Activated CD8-positive, alpha-beta memory T cell treated with anti-CD3 and anti-CD28 coated beads, Interleukin-2, amount 50 U/mL, for 4 hours (primary cell): ENCODE measurements at regions not wholly inside any gene's neighbourhood (a gene's known extent, or its start where the extent isn't known, plus 50 kb on each side); places are given as distances from the start of the nearest gene placed in this dataset.
"Not testable (repeated sequence)": the region's sequence is repeated elsewhere in the genome, so short reads cannot be mapped to it uniquely, and the experiment has no call there.

Experiments used
- DNase-seq: peaks from one replicate; pipeline ENCODE4 v3.0.0-alpha.2; 2020

- DNase-seq: peak; percentile 61
Observed at GRCh38 chr3:153221748-153222162, 59.7 kb downstream of the RAP2B start.

- not testable (repeated sequence) for DNase-seq
Observed at GRCh38 chr3:153226877-153227276, 64.9 kb downstream of the RAP2B start.

DNA sequence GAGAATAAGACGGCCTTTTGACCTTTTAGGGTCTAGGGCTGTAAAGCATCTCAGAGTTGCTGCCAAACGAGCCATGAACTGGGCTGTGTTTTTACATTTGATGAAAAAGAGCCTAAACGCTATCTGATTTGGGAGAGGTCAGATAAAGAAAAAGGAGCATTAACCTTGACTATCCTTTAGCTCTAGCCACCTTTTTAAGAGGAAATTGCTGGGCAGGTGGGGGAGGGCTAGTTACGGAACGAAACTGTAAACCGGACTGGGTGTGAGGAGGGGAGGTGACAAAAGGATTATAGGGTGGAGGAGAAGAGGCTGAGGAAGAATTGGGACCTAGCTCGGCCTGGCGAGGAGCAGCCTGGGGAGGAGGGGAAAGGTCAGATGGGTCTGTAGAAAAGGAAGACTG, 68.4 kb downstream of the RAP2B start:
- not testable (repeated sequence) for DNase-seq

DNA sequence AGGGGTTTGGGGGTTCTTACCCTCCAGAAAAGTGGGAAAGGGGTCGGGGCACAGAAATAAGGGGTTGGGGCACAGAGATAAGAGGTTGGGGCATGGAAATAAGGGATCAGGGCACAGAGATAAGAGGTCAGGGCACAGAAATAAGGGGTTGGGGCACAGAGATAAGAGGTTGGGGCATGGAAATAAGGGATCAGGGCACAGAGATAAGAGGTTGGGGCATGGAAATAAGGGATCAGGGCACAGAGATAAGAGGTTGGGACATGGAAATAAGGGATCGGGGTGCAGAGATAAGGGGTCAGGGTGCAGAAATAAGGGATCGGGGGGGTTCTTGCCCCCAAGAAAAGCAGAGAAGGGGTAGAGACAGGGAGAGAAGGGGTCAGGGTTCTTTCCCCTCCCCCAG, 69.2 kb downstream of the RAP2B start:
- not testable (repeated sequence) for DNase-seq

DNA sequence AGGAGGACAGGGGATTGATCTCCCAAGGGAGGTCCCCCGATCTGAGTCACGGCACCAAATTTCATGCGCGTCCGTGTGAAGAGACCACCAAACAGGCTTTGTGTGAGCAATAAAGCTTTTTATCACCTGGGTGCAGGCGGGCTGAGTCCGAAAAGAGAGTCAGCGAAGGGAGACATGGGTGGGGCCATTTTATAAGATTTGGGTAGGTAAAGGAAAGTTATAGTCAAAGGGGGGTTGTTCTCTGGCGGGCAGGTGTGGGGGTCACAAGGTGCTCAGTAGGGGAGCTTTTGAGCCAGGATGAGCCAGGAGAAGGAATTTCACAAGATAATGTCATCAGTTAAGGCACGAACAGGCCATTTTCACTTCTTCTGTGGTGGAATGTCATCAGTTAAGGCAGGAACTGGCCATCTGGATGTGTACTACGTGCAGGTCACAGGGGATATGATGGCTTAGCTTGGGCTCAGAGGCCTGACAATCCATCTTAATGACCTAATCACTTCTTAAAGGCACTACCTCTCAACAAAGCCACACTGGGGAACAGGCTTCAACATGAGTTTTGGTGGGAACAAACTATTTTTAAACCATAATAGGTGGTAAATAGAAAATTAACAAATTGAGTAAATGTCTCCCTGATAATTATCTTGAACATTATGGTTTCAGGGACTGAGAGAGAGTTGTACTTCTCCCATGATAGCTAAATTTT, 70.2 kb downstream of the RAP2B start:
- not testable (repeated sequence) for DNase-seq

GRCh38 chr3:153232851-153233271, 70.8 kb downstream of the RAP2B start:
- no peak for DNase-seq

- DNase-seq: no peak
Observed at GRCh38 chr3:153233986-153234385, 72.0 kb downstream of the RAP2B start.

DNA sequence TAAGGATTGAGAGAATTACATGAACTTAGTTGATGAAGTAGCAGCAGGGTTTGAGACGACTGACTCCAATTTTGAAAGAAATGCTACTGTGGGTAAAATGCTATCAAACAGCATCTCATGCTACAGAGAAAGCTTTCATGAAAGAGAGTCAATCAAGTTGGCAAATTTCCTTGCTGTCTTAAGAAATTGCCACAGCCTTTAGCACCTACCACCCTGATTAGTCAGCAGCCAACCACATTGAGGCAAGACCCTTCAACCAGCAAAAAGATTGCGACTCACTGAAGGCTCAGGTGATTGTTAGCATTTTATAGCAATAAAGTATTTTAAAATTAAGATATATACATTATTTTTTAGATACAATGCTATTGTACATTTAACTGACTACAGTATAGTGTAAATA, 80.9 kb downstream of the RAP2B start:
- peak; percentile 19 for DNase-seq

DNA sequence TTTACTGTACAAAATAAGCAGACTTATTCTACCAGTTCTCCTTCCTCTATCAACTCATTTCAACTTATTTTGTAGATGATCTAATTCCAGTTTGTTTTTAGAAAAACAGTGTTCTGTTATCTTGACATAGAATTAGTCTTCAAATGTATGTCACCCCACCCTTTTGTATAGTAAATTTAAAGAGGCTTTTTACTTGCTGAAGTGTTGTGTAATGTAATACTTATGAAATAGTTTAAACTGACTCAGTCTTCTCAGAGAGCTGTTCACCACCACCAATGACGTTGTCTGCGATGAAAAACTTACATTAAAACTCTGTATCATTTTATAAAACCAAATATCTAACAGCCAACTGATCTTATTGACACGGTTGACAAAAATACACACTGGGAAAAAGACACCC, 82.9 kb downstream of the RAP2B start:
- no peak for DNase-seq

DNA sequence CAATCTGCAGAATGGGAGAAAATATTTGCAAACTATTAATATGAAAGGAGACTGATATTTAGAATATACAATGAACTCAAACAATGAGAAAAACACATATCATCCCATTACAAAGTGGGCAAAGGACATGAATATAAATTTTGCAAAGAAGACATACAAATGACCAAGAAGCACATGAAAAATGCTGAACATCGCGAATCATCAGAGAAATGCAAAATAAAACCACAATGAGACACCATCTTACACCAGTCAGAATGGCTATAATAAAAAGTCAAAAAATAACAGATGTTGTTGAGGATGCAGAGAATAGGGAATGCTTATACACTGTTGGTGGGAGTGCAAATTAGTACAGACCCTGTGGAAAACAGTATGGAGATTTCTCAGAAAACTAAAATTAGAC, 83.6 kb downstream of the RAP2B start:
- no peak for DNase-seq

- no peak for DNase-seq
Observed at GRCh38 chr3:153246331-153246730, 84.3 kb downstream of the RAP2B start.

GRCh38 chr3:153246806-153247205, 84.8 kb downstream of the RAP2B start:
- no peak for DNase-seq

DNA sequence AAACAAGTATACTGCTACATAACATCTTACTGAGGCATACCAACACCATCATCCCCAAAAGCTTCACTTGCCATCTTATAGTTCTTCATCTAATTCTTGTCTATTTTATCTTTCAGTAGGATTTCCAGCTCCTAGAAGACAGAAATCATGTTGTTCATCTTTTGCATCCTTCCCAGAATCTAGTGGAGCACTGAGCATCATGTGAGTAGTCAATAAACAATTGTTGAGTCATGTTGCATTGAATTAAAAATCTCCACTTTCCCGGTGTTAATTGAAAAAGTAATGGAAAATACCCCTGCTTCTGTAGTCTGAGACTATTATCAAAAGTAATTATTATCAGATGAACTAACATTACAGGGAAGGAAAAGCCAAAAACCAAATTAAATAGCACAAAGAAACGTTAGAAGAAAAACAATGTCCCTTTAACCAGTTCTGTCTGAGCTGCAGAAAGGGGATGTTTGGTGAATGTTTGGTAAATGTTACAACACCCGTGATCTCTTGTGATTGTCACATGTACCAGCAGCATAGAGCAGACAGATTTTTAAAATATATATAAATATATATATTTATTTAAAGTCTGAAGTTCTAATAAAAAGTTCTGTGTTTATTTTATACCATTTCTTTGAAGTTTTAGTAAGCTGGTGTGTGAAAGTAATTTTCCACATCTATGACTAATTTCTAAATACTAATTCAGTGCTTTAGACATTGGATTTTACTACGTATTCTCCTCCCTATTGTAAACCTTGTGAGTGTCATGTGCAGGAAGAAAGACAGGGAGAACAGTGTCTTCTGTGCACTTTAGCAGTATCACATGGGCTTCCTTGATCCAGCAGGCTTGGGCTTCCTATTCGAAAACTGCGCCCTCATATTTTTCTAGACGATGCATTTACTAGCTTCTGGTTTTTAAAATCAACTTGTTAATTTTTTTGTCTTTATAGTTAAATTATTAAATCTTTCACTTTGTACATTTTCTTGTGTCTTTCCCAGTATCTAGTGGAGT, 85.6 kb downstream of the RAP2B start:
- no peak for DNase-seq

GRCh38 chr3:153248835-153249234, 86.8 kb downstream of the RAP2B start:
- not testable (repeated sequence) for DNase-seq

- no peak for DNase-seq
Observed at GRCh38 chr3:153249906-153250305, 87.9 kb downstream of the RAP2B start.

DNA sequence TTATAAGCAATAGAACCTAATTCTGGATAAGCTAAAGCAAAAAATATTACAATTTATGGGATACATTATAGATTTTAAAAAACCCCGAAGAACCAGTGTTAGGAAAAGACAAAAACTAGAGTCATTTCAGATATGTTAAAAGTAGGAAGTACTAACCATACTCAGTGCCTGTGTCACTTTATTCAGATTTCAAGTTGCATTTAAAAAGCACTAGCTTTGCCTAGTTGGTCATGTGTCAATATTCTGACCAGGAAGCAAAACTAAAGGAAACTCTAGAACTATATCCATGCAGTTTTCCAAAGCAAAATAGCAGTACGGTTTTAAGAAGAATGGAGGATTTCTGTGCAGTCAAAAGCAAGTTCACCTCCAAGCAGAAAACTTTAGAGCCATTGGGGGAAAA, 88.4 kb downstream of the RAP2B start:
- DNase-seq: no peak

DNA sequence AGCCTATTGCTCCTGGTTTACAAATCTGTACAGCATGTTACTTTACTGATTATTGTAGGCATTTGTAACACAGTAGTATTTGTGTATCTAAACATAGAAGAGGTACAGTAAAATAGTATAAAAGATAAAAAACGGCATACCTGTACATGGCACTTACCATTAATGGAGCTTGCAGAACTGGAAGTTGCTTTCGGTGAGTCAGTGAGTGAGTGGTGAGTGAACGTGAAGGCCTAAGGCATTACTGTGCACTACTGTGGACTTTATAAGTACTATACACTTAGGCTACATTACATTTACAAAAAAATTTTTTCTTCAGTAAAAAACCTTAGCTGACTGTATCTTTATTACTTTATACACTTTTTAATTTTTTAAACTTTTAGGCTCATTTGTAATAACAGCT, 90.9 kb downstream of the RAP2B start:
- no peak for DNase-seq

DNA sequence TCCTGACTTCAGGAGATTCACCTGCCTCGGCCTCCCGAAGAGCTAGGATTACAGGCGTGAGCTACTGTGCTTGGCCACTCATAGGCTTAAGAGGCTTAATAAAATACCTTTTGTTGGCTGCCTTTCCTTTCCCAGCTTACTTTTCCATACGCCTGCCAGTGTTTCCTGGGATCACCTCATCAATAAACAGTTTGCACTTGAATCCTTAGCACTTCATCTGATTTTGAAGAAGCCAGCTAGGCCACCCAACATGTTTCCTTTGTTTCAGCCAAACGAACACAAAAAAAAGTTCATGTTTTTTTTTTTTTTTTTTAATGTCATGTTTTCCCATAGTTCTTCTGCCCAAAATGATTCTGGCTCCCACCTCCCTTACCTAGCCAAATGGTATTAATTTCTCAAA, 92.3 kb downstream of the RAP2B start:
- DNase-seq: no peak

DNA sequence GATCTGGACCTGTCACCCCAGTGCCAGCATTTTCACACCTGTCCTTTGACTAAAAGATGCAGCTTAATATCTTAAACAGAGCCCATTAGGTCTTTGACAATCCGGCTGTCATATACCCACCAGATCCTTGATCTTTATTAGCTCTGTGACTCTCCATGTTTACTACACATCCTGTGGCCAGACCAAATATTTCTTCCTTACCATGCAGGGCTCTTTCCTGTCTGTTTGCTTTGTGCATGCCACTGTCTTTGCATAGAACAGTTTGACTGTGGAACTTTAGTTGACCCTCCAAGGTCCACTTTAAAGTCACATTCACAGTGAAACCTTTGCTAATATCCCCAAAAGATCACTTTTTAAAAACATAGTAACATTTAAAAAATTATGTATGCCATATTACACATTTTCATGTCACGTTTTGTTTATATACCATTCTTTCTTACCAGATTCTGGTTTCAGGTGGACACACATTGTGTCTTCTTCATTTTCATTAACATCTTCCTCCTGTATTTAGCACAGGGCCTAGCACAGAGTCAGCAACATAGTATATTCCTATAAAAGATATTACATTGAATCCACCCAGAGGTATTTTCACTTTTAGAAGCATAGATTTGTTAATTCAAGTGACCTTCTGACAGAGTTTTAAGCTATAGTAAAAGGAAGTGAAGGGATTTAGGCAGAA, 95.8 kb downstream of the RAP2B start:
- DNase-seq: no peak

- no peak for DNase-seq
Observed at GRCh38 chr3:153259956-153260355, 97.9 kb downstream of the RAP2B start.

GRCh38 chr3:153260681-153261080, 98.7 kb downstream of the RAP2B start:
- DNase-seq: no peak

DNA sequence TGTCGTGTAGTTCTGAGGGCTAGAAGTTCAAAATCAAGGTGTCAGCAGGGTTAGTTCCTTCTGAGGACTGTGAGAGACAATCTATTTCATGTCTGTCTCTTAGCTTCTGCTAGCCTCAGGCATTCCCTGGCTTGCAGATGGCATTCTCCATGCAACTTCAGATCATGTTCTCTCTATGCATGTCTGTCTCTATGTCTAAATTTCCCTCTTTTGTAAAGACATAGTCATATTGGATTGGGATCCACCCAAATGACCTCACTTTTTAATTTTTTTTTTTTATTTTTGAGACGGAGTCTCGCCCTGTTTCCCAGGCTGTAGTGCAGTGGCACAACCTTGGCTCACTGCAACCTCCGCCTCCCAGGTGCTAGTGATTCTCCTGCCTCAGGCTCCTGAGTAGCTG, 104.6 kb downstream of the RAP2B start:
- DNase-seq: no peak

- no peak for DNase-seq
Observed at GRCh38 chr3:153268564-153269279, 106.7 kb downstream of the RAP2B start.
